ENCODE measurements at regions not wholly inside any gene's neighbourhood (a gene's known extent, or its start where the extent isn't known, plus 50 kb on each side); places are given as distances from the start of the nearest gene placed in this dataset.

GRCh38 chr4:157775971-157776370, 396.9 kb downstream of the GASK1B start:
- no peak for TF ChIP-seq CTCF (IDR thresholded peaks at IDR 0.05; ENCODE audit: low read depth, low read length, poor library complexity, severe bottlenecking)
- TF ChIP-seq EZH2phosphoT487 (IDR thresholded peaks at IDR 0.05; ENCODE audit: borderline replicate concordance, low read length) = no peak
- no peaks in the 10 kb centered on the region for H3K27me3 ChIP-seq (ENCODE audit: control insufficient read depth, low read length)
- H3K4me1 ChIP-seq (ENCODE audit: control insufficient read depth, low read length) = no peaks in the 10 kb centered on the region
- H4K20me1 ChIP-seq (ENCODE audit: control insufficient read depth, insufficient read depth, low read depth, low read length) = no peaks in the 10 kb centered on the region
- no peak overlapping the region for H3K4me3 ChIP-seq (ENCODE audit: low read length)
- no peaks in the 10 kb centered on the region for H3K9me2 ChIP-seq (replicated peaks; ENCODE audit: control insufficient read depth, low read length)
- no peaks in the 10 kb centered on the region for H3F3A ChIP-seq (ENCODE audit: control insufficient read depth, insufficient read depth)
- H3K9me3 ChIP-seq (ENCODE audit: control insufficient read depth, insufficient read depth, low read length) = no peaks in the 10 kb centered on the region
- no peak overlapping the region for H3K27ac ChIP-seq (ENCODE audit: low read depth, low read length)
- no peaks in the 10 kb centered on the region for H3K36me3 ChIP-seq (ENCODE audit: control insufficient read depth, low read length)
- H3K79me2 ChIP-seq (ENCODE audit: control insufficient read depth, low read length) = no peaks in the 10 kb centered on the region
- no peak overlapping the region for H3K4me2 ChIP-seq (ENCODE audit: low read length)

GRCh38 chr4:157772907-157773306, 399.9 kb downstream of the GASK1B start:
- Histone ChIP-seq H4K20me1 (ENCODE audit: control insufficient read depth, insufficient read depth, low read depth, low read length) (no peaks in the 10 kb centered on the region), H3K9me3 (ENCODE audit: control insufficient read depth, insufficient read depth, low read length) (no peaks in the 10 kb centered on the region), H3F3A (ENCODE audit: control insufficient read depth, insufficient read depth) (no peaks in the 10 kb centered on the region), H3K4me1 (ENCODE audit: control insufficient read depth, low read length) (no peaks in the 10 kb centered on the region), H3K9me2 (replicated peaks; ENCODE audit: control insufficient read depth, low read length) (no peaks in the 10 kb centered on the region), H3K27ac (ENCODE audit: low read depth, low read length) (no peak overlapping the region), H3K4me2 (ENCODE audit: low read length) (no peak overlapping the region), H3K36me3 (ENCODE audit: control insufficient read depth, low read length) (no peaks in the 10 kb centered on the region), H3K4me3 (ENCODE audit: low read length) (no peak overlapping the region), H3K79me2 (ENCODE audit: control insufficient read depth, low read length) (no peaks in the 10 kb centered on the region), H3K27me3 (ENCODE audit: control insufficient read depth, low read length) (no peaks in the 10 kb centered on the region)
- TF ChIP-seq CTCF (IDR thresholded peaks at IDR 0.05; ENCODE audit: low read depth, low read length, poor library complexity, severe bottlenecking) (no peak), EZH2phosphoT487 (IDR thresholded peaks at IDR 0.05; ENCODE audit: borderline replicate concordance, low read length) (no peak)

- Histone ChIP-seq H3K4me3 (ENCODE audit: low read length) (no peak overlapping the region), H3F3A (ENCODE audit: control insufficient read depth, insufficient read depth) (no peaks in the 10 kb centered on the region), H3K4me1 (ENCODE audit: control insufficient read depth, low read length) (no peaks in the 10 kb centered on the region), H3K27me3 (ENCODE audit: control insufficient read depth, low read length) (no peaks in the 10 kb centered on the region), H3K79me2 (ENCODE audit: control insufficient read depth, low read length) (no peaks in the 10 kb centered on the region), H3K36me3 (ENCODE audit: control insufficient read depth, low read length) (no peaks in the 10 kb centered on the region), H4K20me1 (ENCODE audit: control insufficient read depth, insufficient read depth, low read depth, low read length) (no peaks in the 10 kb centered on the region), H3K4me2 (ENCODE audit: low read length) (no peak overlapping the region), H3K9me2 (replicated peaks; ENCODE audit: control insufficient read depth, low read length) (no peaks in the 10 kb centered on the region), H3K9me3 (ENCODE audit: control insufficient read depth, insufficient read depth, low read length) (no peaks in the 10 kb centered on the region), H3K27ac (ENCODE audit: low read depth, low read length) (no peak overlapping the region)
- TF ChIP-seq CTCF (IDR thresholded peaks at IDR 0.05; ENCODE audit: low read depth, low read length, poor library complexity, severe bottlenecking) (no peak), EZH2phosphoT487 (IDR thresholded peaks at IDR 0.05; ENCODE audit: borderline replicate concordance, low read length) (no peak)
These were observed 404.4 kb downstream of the GASK1B start for GRCh38 chr4:157768419-157768818.

- TF ChIP-seq CTCF (IDR thresholded peaks at IDR 0.05; ENCODE audit: low read depth, low read length, poor library complexity, severe bottlenecking) (no peak), EZH2phosphoT487 (IDR thresholded peaks at IDR 0.05; ENCODE audit: borderline replicate concordance, low read length) (no peak)
- Histone ChIP-seq H3K4me2 (ENCODE audit: low read length) (no peak overlapping the region), H3K27me3 (ENCODE audit: control insufficient read depth, low read length) (no peaks in the 10 kb centered on the region), H3F3A (ENCODE audit: control insufficient read depth, insufficient read depth) (no peaks in the 10 kb centered on the region), H3K4me3 (ENCODE audit: low read length) (no peak overlapping the region), H3K9me2 (replicated peaks; ENCODE audit: control insufficient read depth, low read length) (no peaks in the 10 kb centered on the region), H3K9me3 (ENCODE audit: control insufficient read depth, insufficient read depth, low read length) (no peaks in the 10 kb centered on the region), H3K79me2 (ENCODE audit: control insufficient read depth, low read length) (no peaks in the 10 kb centered on the region), H3K27ac (ENCODE audit: low read depth, low read length) (no peak overlapping the region), H3K4me1 (ENCODE audit: control insufficient read depth, low read length) (no peaks in the 10 kb centered on the region), H3K36me3 (ENCODE audit: control insufficient read depth, low read length) (no peaks in the 10 kb centered on the region), H4K20me1 (ENCODE audit: control insufficient read depth, insufficient read depth, low read depth, low read length) (no peaks in the 10 kb centered on the region)
These were observed 409.3 kb downstream of the GASK1B start for GRCh38 chr4:157763490-157763889.

Data from DOHH2 (cell line).